Sigmoid colon (tissue), 4 donors: ENCODE measurements at regions not wholly inside any gene's neighbourhood (a gene's known extent, or its start where the extent isn't known, plus 50 kb on each side); places are given as distances from the start of the nearest gene placed in this dataset.

Experiments
- POLR2A ChIP-seq, 2 donors: fragments of 450-650 bp; IDR thresholded peaks; one replicate each; pipeline ENCODE4 v1.6.1; 2016; ENCODE audit warnings: antibody characterized with exemption in 2 of 2, mild to moderate bottlenecking in 2 of 2, moderate library complexity in 2 of 2
- POLR2AphosphoS5 ChIP-seq, 4 donors: sonication (generic); formaldehyde crosslinking; IDR thresholded peaks; one replicate each; pipeline ENCODE4 v1.6.1; 2017; ENCODE audit warnings: antibody characterized with exemption in 4 of 4

- TF ChIP-seq POLR2A (IDR thresholded peaks at IDR 0.05) (no peak), POLR2AphosphoS5 (IDR thresholded peaks at IDR 0.05) (no peak)
These were observed 160.0 kb upstream of the RALGAPA2 start for GRCh38 chr20:20872428-20872827.
